H9 (cell line): ENCODE measurements at regions not wholly inside any gene's neighbourhood (a gene's known extent, or its start where the extent isn't known, plus 50 kb on each side); places are given as distances from the start of the nearest gene placed in this dataset.

Source experiments
- DNase-seq: peaks from one replicate; pipeline ENCODE4 v3.0.0-alpha.2; 2017
- H2AFZ ChIP-seq: one replicate; pipeline ENCODE4 v1.6.1; 2013; ENCODE audit warnings: mild to moderate bottlenecking, low read length, control low read depth, moderate library complexity
- H2AK5ac ChIP-seq: 2 replicates; pipeline ENCODE4 v1.6.1; 2013; ENCODE audit warnings: low read length, control low read depth, mixed read lengths; ENCODE audit not compliant: insufficient read length
- H2BK120ac ChIP-seq: one replicate; pipeline ENCODE4 v1.6.1; 2013; ENCODE audit warnings: low read depth, mild to moderate bottlenecking, low read length, control low read depth, inconsistent platforms; ENCODE audit not compliant: poor library complexity, severe bottlenecking
- H2BK12ac ChIP-seq: 2 replicates; pipeline ENCODE4 v1.6.1; 2013; ENCODE audit warnings: low read length, control low read depth, mixed read lengths, low read depth; ENCODE audit not compliant: insufficient read length
- H2BK15ac ChIP-seq: 2 replicates; pipeline ENCODE4 v1.6.1; 2013; ENCODE audit warnings: low read depth, low read length, control low read depth
- H2BK20ac ChIP-seq: one replicate; pipeline ENCODE4 v1.6.1; 2013; ENCODE audit warnings: low read depth, mild to moderate bottlenecking, low read length, control low read depth, inconsistent platforms; ENCODE audit not compliant: poor library complexity, severe bottlenecking
- H2BK5ac ChIP-seq: 2 replicates; pipeline ENCODE4 v1.6.1; 2013; ENCODE audit warnings: low read length, control low read depth, mixed read lengths; ENCODE audit not compliant: insufficient read length
- H3K14ac ChIP-seq: 2 replicates; pipeline ENCODE4 v1.6.1; 2013; ENCODE audit warnings: low read length, control low read depth; ENCODE audit not compliant: insufficient read depth
- H3K18ac ChIP-seq: 2 replicates; pipeline ENCODE4 v1.6.1; 2013; ENCODE audit warnings: low read depth, mild to moderate bottlenecking, mixed read lengths, low read length, control low read depth; ENCODE audit not compliant: insufficient read length
- H3K23ac ChIP-seq: 2 replicates; pipeline ENCODE4 v1.6.1; 2013; ENCODE audit warnings: low read length, control low read depth, mixed read lengths, low read depth; ENCODE audit not compliant: insufficient read length
- H3K23me2 ChIP-seq: 2 replicates; pipeline ENCODE4 v1.6.1; 2013; ENCODE audit warnings: low read depth, mild to moderate bottlenecking, mixed read lengths, low read length, control low read depth; ENCODE audit not compliant: insufficient read length, poor library complexity, severe bottlenecking
- H3K27ac ChIP-seq: 2 replicates; pipeline ENCODE4 v1.5.1; 2013; ENCODE audit warnings: low read length, control low read depth, mixed read lengths, low read depth; ENCODE audit not compliant: insufficient read length
- H3K27me3 ChIP-seq: 2 replicates; pipeline ENCODE4 v1.6.1; 2013; ENCODE audit warnings: low read length, control low read depth, inconsistent platforms; ENCODE audit not compliant: insufficient read depth
- H3K4ac ChIP-seq: 2 replicates; pipeline ENCODE4 v1.6.1; 2013; ENCODE audit warnings: low read depth, mild to moderate bottlenecking, control low read depth, inconsistent platforms, low read length, moderate library complexity
- H3K4me1 ChIP-seq: 2 replicates; pipeline ENCODE4 v1.6.1; 2013; ENCODE audit warnings: low read length, control low read depth, inconsistent platforms; ENCODE audit not compliant: insufficient read depth
- H3K4me2 ChIP-seq: 2 replicates; pipeline ENCODE4 v1.6.1; 2013; ENCODE audit warnings: low read length, control low read depth, mixed read lengths; ENCODE audit not compliant: insufficient read length, insufficient read depth
- H3K56ac ChIP-seq: 2 replicates; pipeline ENCODE4 v1.6.1; 2013; ENCODE audit warnings: low read depth, mild to moderate bottlenecking, mixed read lengths, low read length, control low read depth; ENCODE audit not compliant: insufficient read length
- H3K79me1 ChIP-seq: 2 replicates; pipeline ENCODE4 v1.6.1; 2013; ENCODE audit warnings: low read depth, mild to moderate bottlenecking, moderate library complexity, low read length, control low read depth, inconsistent platforms; ENCODE audit not compliant: insufficient read depth, poor library complexity, severe bottlenecking
- H3K79me2 ChIP-seq: 2 replicates; pipeline ENCODE4 v1.6.1; 2013; ENCODE audit warnings: low read length, control low read depth, inconsistent platforms; ENCODE audit not compliant: insufficient read depth
- H3K9ac ChIP-seq: 2 replicates; pipeline ENCODE4 v1.6.1; 2013; ENCODE audit warnings: low read length, control low read depth, mixed read lengths; ENCODE audit not compliant: insufficient read length; ENCODE audit errors: extremely low read depth
- H3K9me3 ChIP-seq: one replicate; pipeline ENCODE4 v1.6.1; 2013; ENCODE audit warnings: low read depth, low read length, inconsistent platforms; ENCODE audit not compliant: control insufficient read depth
- H3T11ph ChIP-seq: one replicate; pipeline ENCODE4 v1.6.1; 2013; ENCODE audit warnings: mild to moderate bottlenecking, low read length, control low read depth, inconsistent platforms
- H4K20me1 ChIP-seq: one replicate; pipeline ENCODE4 v1.6.1; 2013; ENCODE audit not compliant: control insufficient read depth, insufficient read length, insufficient read depth
- H4K5ac ChIP-seq: 2 replicates; pipeline ENCODE4 v1.6.1; 2013; ENCODE audit warnings: low read depth, mild to moderate bottlenecking, mixed read lengths, low read length, control low read depth; ENCODE audit not compliant: insufficient read length
- H4K8ac ChIP-seq: replicated peaks from 2 replicates; pipeline ENCODE4 v1.6.1; 2013; ENCODE audit warnings: low read length, control low read depth, mixed read lengths, low read depth; ENCODE audit not compliant: insufficient read length
- H4K91ac ChIP-seq: 2 replicates; pipeline ENCODE4 v1.6.1; 2013; ENCODE audit warnings: low read depth, mild to moderate bottlenecking, moderate library complexity, mixed read lengths, low read length, control low read depth; ENCODE audit not compliant: insufficient read length
- H3K27ac Mint-ChIP-seq, 3 experiments: 2 replicates in 2 of 3; 3 replicates in 1 of 3; pipeline ENCODE4 v1.8.0; 2020 to 2021; ENCODE audit warnings: mixed read lengths in 3 of 3, mild to moderate bottlenecking in 1 of 3, moderate library complexity in 1 of 3
- H3K27me3 Mint-ChIP-seq: 2 replicates; pipeline ENCODE4 v1.8.0; 2021; ENCODE audit warnings: low read depth, mild to moderate bottlenecking, moderate library complexity, mixed read lengths
- H3K36me3 Mint-ChIP-seq, 3 experiments: 2 replicates in 2 of 3; 3 replicates in 1 of 3; pipeline ENCODE4 v1.8.0; 2020 to 2021; ENCODE audit warnings: low read depth in 3 of 3, mixed read lengths in 3 of 3; ENCODE audit not compliant: insufficient read depth in 1 of 3
- H3K4me1 Mint-ChIP-seq, 2 experiments: 2 replicates each; pipeline ENCODE4 v1.8.0; 2020; ENCODE audit warnings: mixed read lengths in 2 of 2
- H3K4me3 Mint-ChIP-seq, 2 experiments: 2 replicates in 1 of 2; 3 replicates in 1 of 2; pipeline ENCODE4 v1.8.0; 2020 to 2021; ENCODE audit warnings: mild to moderate bottlenecking in 2 of 2, mixed read lengths in 2 of 2, moderate library complexity in 1 of 2
- H3K9me3 Mint-ChIP-seq, 2 experiments: 2 replicates in 1 of 2; 3 replicates in 1 of 2; pipeline ENCODE4 v1.8.0; 2020; ENCODE audit warnings: mild to moderate bottlenecking in 2 of 2, mixed read lengths in 2 of 2, moderate library complexity in 1 of 2
- WGBS: extraction: QIAGEN DNeasy Blood & Tissue Kit; methylation state at CpG from one replicate; pipeline ENCODE4 v1.1.7; 2013; ENCODE audit warnings: missing lambda C conversion rate, low lambda C conversion rate, mixed read lengths; ENCODE audit not compliant: insufficient read length; ENCODE audit errors: extremely low coverage; 5-methylcytosine and 5-hydroxymethylcytosine counted together
- TF ChIP-seq, protein P1 (sequence below): fragments of 200-600 bp; sonication (generic); conservative IDR thresholded peaks from 3 replicates; pipeline ENCODE4 v1.8.0; 2021; ENCODE audit warnings: antibody characterized with exemption, mild to moderate bottlenecking

DNA sequence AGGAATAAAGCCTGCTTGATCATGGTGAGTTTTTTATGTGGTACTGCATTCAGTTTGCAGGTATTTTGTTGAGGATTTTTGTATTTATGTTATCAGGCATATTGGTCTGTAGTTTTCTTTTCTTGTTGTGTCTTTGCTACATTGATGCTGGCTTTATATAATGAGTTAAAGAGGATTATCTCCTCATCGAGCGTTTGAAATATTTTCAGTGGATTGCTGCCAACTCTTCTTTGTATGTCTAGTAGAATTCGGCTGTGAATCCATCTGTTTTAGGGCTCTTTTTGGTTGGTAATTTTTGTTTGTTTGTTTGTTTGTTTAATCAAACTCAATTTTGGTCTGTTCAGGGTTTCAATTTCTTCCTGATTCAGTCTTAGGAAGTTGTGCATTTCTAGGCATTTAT lies 758.4 kb downstream of the KCNA4 start:
- Histone ChIP-seq H3K14ac (no peak overlapping the region), H3K9me3 (no peaks in the 10 kb centered on the region), H4K20me1 (no peaks in the 10 kb centered on the region), H3K9ac (no peak overlapping the region), H2AK5ac (no peak overlapping the region), H2BK120ac (no peak overlapping the region), H3K79me1 (no peaks in the 10 kb centered on the region), H3K27me3 (no peaks in the 10 kb centered on the region), H3K4me2 (no peak overlapping the region), H3K79me2 (no peaks in the 10 kb centered on the region), H3K27ac (no peak overlapping the region), H2BK20ac (no peak overlapping the region), H4K91ac (no peak overlapping the region), H2BK12ac (no peak overlapping the region), H3K4ac (no peak overlapping the region), H4K5ac (no peak overlapping the region), H2AFZ (no peak overlapping the region), H3T11ph (no peak overlapping the region), H3K56ac (no peak overlapping the region), H2BK15ac (no peak overlapping the region), H3K23me2 (no peaks in the 10 kb centered on the region), H3K18ac (no peak overlapping the region), H3K23ac (no peak overlapping the region), H3K4me1 (no peaks in the 10 kb centered on the region), H4K8ac (no peak overlapping the region), H2BK5ac (no peak overlapping the region)
- DNase-seq = no peak
- no peak overlapping the region for H3K4me3 Mint-ChIP-seq
- TF ChIP-seq, protein P1, sequence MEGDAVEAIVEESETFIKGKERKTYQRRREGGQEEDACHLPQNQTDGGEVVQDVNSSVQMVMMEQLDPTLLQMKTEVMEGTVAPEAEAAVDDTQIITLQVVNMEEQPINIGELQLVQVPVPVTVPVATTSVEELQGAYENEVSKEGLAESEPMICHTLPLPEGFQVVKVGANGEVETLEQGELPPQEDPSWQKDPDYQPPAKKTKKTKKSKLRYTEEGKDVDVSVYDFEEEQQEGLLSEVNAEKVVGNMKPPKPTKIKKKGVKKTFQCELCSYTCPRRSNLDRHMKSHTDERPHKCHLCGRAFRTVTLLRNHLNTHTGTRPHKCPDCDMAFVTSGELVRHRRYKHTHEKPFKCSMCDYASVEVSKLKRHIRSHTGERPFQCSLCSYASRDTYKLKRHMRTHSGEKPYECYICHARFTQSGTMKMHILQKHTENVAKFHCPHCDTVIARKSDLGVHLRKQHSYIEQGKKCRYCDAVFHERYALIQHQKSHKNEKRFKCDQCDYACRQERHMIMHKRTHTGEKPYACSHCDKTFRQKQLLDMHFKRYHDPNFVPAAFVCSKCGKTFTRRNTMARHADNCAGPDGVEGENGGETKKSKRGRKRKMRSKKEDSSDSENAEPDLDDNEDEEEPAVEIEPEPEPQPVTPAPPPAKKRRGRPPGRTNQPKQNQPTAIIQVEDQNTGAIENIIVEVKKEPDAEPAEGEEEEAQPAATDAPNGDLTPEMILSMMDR = no peak
- no peak overlapping the region for H3K27ac Mint-ChIP-seq
- no peaks in the 10 kb centered on the region for H3K4me1 Mint-ChIP-seq
- H3K27me3 Mint-ChIP-seq = no peaks in the 10 kb centered on the region; the same call in 1 of the 2 replicates
- no peaks in the 10 kb centered on the region for H3K36me3 Mint-ChIP-seq
- no CpG with 5 or more reads among the region's 3 CpGs for WGBS
- H3K9me3 Mint-ChIP-seq = no peaks in the 10 kb centered on the region
